GM19238 (cell line): ENCODE measurements at regions not wholly inside any gene's neighbourhood (a gene's known extent, or its start where the extent isn't known, plus 50 kb on each side); places are given as distances from the start of the nearest gene placed in this dataset.

Experiments
- DNase-seq: peaks from one replicate; pipeline ENCODE4 v3.0.0; 2011; ENCODE audit warnings: low spot score; ENCODE audit not compliant: insufficient read length

GRCh38 chr9:79976257-79977073, 404.7 kb downstream of the TLE4 start:
- no peak for DNase-seq

GRCh38 chr9:79975621-79976256, 404.0 kb downstream of the TLE4 start:
- no peak for DNase-seq

GRCh38 chr9:79974806-79975422, 403.1 kb downstream of the TLE4 start:
- no peak for DNase-seq

- DNase-seq, result no peak
Observed at GRCh38 chr9:79973627-79974026, 401.9 kb downstream of the TLE4 start.

DNA sequence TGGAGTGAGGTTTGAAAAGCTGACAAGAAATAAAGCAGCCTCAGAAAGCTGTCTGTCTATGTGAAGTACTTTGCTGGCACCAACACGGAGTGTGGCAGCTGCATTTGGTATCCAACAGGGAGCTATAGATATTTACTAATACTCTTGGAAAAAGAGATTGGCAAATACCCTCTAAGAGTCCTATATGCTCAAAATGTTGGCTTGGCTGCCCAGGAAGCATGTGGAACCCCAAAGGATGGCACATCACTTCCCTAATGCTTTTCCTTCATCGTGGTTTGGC, 398.3 kb downstream of the TLE4 start:
- no peak for DNase-seq

GRCh38 chr9:79969393-79970145, 397.8 kb downstream of the TLE4 start:
- DNase-seq, result no peak

DNA sequence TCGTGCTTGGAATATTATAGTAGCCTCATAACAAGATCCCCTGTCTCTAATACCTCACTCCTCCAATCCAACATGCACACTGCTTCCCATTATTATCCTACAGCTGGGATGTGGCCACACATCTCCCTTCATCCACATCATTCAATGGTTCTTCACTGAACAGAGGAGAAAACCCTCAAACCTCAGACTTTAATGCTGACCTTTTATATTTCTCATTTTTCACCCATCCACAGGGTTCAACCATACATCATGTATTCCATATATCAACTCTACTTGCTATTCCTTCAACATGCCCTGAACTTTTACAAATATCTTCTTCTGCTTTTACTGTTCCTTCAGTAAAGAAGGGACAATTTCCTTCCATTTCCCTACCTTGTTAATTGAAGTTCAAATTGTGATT, 396.8 kb downstream of the TLE4 start:
- DNase-seq, result no peak

DNA sequence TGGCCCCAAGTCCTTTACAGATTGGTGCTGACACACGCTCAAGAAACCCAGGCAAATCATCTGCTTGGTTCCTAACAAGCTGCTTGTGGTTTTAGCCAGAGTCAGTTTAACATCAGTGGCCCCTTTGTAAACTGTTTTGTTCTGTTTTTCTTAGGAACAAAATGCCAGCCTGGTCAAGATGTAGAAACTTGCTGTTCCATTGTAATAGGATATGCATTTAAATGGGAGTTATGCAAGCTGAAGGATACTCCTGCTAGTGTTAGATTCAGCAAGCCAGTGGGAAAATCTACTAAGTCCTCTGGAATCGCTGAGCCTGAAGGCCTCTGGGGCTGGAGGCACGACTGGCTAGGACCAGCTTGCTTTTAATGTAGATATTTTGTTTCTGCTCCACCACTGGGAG, 391.1 kb downstream of the TLE4 start:
- no peak for DNase-seq

GRCh38 chr9:79962150-79962549, 390.4 kb downstream of the TLE4 start:
- DNase-seq, result no peak

- DNase-seq, result no peak
Observed at GRCh38 chr9:79955300-79955699, 383.5 kb downstream of the TLE4 start.

- DNase-seq, result no peak
Observed at GRCh38 chr9:79953908-79954307, 382.1 kb downstream of the TLE4 start.

DNA sequence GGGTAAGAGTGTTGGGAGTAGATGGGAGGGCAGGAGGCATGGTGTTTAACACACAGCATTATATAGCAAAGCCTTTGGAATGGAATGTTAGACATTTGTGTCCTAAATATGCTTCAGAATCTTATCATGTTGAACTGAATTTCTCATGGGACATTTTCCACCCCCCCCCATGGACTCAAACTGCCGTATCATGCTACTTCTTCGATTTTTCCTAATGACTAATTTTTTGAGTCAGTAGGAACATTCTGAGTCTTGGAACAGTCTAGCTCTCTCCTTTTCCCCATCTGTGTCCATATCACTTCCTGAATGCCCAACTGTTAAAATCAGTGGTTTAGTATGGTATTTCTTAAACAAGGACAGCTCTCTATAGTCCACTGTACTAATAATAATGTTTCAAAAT, 380.6 kb downstream of the TLE4 start:
- no peak for DNase-seq

GRCh38 chr9:79946712-79947111, 374.9 kb downstream of the TLE4 start:
- no peak for DNase-seq

DNA sequence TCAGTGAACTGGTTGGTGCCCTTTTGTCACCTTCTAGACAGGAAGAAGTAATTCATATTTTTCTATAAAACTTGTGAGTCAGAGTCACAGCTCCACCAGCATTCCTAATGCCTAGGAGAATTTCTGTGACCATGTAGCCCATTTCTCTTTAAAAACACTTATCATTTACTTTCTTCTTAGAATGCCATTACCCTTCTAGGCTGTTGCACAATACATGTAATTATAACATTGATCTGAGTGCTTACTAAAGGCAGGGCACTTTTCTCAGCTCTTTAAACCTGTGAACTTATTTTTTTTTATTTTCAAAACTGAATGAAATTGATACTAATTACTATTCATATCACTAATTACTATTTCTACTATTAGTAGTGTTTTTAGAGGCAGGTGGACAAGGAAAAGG, 373.7 kb downstream of the TLE4 start:
- no peak for DNase-seq

- DNase-seq, result no peak
Observed at GRCh38 chr9:79945016-79945415, 373.3 kb downstream of the TLE4 start.

GRCh38 chr9:79940919-79941318, 369.2 kb downstream of the TLE4 start:
- no peak for DNase-seq

GRCh38 chr9:79939819-79940218, 368.1 kb downstream of the TLE4 start:
- no peak for DNase-seq

- DNase-seq, result no peak
Observed at GRCh38 chr9:79936336-79936735, 364.6 kb downstream of the TLE4 start.

DNA sequence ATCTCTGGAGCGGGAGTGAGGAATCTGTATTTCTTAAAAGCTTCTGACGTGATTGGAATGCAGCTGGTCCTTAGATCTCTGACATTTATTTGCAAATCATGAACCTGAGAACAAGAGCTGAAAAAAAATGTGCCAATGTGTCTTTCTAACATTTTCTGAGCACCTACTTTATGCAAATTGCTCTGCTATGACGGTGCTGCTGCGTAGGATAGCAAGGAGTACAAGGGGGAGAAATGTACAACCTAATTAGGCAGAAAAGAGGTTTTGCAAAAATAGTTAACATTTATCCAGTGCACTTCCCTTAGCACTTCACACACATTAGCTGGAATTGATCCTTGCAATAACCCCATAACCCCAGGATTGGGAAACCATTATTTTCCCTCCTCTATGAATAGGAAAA, 357.5 kb downstream of the TLE4 start:
- DNase-seq, result no peak

- DNase-seq, result no peak
Observed at GRCh38 chr9:79928661-79929223, 357.0 kb downstream of the TLE4 start.

DNA sequence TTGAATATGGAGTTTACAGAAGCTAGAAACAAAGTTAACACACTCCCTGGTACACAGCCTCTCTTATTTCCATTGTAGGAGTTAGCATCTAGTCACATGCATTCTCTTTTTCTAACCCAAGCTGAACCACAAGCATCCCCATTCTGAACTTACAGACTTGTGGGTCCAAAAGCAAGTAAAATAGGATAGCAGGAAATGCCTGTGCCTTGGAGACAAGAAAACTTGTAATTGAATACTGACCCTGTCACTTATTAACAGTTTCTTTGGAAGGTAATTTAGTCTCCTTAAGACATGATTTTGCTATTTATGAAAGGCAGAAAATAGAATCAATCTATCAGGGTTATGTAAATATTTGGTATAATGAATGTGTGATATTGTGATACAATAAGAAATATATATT, 353.6 kb downstream of the TLE4 start:
- no peak for DNase-seq

GRCh38 chr9:79924836-79925235, 353.1 kb downstream of the TLE4 start:
- DNase-seq, result no peak
